Right lobe of liver (tissue), 4 donors: ENCODE measurements at regions not wholly inside any gene's neighbourhood (a gene's known extent, or its start where the extent isn't known, plus 50 kb on each side); places are given as distances from the start of the nearest gene placed in this dataset.

ENCODE experiments used
- POLR2A ChIP-seq: fragments of 450-650 bp; IDR thresholded peaks from one replicate; pipeline ENCODE4 v1.6.1; 2017; ENCODE audit warnings: antibody characterized with exemption, mild to moderate bottlenecking
- TF ChIP-seq, protein P1 (sequence below), 4 donors: fragments of 200-600 bp in 3 of 4; fragments of 450-650 bp in 1 of 4; IDR thresholded peaks; one replicate each; pipeline versions ENCODE4 v1.5.1 to v1.8.0; 2016 to 2022; ENCODE audit warnings: antibody characterized with exemption in 4 of 4, mild to moderate bottlenecking in 2 of 4
- donor health status: DM: no; HTN: no; CAD: no.
- donor health status: DM: no; HTN: no; CAD: no.
- donor health status: DM: no; HTN: yes; CAD: no.

DNA sequence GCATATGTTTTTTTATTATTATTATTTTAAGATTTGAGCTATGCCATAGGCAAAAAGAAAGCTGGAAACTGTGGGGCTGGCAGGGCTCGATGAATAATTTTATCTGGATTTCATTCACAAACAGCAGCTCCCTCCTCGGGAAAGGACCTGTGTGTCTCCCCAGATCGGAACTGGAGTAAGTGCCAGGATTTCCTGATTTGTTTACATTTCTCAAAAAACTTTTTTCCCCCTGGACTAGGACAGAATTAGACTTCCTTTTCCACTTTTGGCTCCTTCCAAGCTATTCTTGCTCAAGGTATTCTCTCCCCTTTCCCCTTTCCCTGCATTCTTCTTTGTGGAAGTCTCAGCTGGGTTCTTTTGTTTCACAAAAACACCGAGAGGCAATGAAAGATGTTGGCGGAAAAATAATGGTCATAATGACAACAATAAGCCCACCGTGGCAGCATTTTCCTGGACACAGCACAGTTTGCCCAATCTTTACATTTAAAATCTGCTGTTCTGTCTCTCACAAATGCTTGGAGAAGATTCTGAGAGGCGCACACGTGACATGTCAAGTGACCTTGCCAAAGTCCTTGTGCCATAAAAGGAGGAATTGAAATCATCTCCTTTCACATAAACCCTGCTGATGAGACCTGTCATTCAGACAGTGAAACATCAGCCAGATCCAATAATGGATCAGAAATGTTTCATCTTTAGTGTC, 85.8 kb upstream of the PREP start:
- TF ChIP-seq, protein P1, sequence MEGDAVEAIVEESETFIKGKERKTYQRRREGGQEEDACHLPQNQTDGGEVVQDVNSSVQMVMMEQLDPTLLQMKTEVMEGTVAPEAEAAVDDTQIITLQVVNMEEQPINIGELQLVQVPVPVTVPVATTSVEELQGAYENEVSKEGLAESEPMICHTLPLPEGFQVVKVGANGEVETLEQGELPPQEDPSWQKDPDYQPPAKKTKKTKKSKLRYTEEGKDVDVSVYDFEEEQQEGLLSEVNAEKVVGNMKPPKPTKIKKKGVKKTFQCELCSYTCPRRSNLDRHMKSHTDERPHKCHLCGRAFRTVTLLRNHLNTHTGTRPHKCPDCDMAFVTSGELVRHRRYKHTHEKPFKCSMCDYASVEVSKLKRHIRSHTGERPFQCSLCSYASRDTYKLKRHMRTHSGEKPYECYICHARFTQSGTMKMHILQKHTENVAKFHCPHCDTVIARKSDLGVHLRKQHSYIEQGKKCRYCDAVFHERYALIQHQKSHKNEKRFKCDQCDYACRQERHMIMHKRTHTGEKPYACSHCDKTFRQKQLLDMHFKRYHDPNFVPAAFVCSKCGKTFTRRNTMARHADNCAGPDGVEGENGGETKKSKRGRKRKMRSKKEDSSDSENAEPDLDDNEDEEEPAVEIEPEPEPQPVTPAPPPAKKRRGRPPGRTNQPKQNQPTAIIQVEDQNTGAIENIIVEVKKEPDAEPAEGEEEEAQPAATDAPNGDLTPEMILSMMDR (IDR thresholded peaks at IDR 0.05): no peak
- no peak for TF ChIP-seq POLR2A
